ENCODE measurements at regions not wholly inside any gene's neighbourhood (a gene's known extent, or its start where the extent isn't known, plus 50 kb on each side); places are given as distances from the start of the nearest gene placed in this dataset.

DNA sequence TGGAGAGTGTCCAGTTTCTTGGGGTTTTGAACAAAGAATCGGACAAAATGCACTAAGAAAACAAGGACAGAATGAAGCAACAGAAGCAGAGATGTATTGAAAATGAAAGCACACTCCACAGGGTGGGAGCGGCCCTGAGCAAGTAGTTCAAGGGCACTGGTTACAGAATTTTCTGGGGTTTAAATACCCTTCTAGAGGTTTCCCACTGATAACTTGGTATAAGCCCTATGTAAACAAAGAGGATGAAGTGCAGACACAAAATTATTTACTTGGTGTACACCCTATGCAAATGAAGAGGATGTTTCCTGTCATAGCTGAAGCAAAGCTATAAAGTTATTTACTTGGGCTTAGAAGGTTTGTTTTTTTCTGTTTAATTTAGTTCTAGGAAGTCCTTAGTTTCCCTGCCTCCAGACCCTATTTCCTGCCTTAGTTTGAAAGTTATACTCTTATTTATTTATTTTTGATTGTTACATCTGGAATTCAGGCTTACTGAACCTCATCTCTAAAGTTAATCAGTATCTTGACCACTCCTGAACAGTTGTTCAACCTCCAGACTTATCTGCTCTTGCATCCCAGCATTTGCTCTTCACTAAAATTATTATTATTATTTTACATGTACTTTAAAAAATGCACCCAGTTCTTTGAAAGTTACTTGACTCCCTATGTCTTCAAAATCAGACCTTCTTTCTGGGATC is 193.5 kb downstream of the SPP2 start:
- DNase-seq, result no peak

DNA sequence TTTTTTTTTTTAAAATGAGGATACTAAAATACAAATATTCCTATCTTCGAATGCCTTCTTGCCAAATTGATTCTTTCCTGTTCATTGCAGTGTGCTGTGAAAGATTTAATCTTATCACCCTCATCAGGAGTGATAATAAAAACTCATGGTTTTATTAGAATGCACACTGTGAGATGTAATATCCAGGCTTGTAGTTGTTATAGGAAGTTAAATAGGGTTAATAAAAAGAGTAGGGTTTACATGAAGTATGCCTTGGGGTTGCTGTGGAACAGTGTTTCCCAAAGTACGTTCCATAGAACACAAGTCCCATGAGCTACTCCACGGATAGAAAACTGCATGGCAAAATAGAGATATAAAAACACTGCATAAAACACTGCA is 191.9 kb downstream of the SPP2 start:
- no peak for DNase-seq

DNA sequence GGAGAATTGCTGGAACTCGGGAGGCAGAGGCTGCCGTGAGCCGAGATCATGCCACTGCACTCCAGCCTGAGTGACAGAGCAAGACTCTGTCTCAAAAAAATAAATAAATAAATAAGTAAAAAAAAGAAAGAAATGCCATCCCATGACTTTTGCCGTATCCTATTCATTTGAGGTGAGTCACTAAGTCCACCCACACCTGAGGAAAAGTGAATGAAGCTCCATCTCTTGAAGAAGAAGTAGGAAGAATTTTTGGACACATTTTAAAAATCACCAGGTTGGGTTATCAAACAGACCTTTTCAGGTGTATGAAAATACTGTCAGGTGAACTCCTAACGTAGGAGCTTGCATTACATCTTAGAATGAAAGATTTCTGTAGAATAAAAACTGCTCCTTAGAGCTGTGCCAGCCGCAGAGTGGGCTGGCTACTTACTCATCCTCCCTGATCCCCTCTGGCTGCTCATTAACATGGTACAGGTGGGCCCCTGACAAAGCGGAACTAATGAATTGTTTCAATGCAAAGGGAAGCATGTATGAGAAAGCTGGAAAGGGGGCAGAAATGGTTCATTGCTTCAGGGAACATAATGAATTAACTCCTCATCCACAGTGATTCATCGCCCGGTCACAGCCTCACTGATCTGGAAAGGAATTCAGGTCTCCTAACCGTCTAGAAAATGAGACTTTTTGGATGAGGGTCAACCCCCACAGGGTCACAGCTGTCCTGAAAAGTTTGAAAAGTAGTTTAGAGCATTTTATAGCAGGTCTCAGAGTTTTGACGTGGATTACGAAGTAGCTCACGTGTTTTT is 191.4 kb downstream of the SPP2 start:
- DNase-seq, result peak; percentile 87

DNA sequence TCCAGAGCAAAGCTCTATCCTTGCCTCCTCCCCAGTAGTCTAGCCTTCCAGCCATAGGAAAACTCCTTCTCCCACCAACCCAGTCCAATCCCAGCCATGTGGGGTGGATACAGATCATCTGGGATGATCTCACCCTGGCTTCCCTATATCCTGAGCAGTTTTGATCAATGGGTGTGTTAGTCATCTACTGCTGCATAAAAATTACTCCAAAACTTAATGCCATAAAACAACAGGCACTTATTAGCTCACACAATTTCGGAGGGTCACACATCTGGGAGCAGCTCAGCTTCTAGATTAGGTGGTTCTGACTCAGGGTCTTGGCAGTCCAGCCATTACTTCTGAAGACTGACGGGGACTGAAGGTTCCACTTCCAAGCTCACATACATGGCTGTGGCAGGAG is 190.4 kb downstream of the SPP2 start:
- DNase-seq, result peak; percentile 83

DNA sequence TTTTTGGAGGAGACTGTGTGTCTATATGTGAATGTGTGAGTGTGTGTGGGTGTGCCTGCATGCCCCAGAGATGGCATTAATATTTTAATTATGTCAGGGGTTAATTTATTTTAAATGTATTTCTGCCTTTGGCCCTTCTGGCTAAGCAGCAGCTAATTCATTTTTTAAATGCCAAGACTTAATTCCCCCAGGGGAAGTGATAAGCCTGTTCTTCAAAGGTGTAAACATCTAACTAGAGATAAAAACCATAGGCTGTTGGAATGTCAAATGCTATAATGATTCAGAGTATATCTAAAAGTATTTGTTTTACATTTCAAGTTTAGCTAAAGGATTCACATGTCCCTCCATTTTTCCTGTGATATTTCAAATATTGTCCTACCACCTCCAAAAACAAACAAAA is 184.7 kb downstream of the SPP2 start:
- no peak for DNase-seq

DNA sequence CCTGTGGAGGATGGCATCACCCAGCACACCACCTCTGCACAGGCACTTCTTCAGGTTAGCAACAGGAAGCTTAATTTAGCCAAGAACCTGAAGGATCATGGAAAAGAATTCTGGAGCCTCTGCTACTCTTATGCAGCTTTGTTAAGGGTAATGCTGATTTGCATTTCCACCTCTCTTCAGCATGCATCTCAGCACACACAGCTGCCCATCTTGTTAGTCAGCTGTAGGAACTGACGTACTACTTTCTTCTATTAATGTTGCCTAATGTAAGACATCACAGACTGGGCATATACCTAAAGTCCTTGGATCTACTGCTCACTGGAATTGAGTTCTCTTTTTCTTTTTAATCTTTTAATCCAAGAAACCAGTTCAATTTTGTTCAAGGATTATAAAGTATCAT is 181.0 kb downstream of the SPP2 start:
- no peak for DNase-seq

DNA sequence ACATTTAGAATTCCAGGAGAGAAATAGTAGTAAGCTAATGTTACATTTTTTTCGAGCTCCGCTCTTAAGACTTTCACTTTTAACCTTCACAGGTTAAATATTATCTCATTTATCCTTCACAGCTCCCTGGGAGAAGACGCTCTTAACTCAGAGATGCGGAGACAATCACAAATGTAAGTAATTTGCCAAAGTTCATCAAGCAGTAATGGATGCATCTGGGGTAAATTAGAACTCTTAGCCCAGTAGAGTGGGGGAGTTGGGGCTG is 168.5 kb downstream of the SPP2 start:
- DNase-seq, result no peak

DNA sequence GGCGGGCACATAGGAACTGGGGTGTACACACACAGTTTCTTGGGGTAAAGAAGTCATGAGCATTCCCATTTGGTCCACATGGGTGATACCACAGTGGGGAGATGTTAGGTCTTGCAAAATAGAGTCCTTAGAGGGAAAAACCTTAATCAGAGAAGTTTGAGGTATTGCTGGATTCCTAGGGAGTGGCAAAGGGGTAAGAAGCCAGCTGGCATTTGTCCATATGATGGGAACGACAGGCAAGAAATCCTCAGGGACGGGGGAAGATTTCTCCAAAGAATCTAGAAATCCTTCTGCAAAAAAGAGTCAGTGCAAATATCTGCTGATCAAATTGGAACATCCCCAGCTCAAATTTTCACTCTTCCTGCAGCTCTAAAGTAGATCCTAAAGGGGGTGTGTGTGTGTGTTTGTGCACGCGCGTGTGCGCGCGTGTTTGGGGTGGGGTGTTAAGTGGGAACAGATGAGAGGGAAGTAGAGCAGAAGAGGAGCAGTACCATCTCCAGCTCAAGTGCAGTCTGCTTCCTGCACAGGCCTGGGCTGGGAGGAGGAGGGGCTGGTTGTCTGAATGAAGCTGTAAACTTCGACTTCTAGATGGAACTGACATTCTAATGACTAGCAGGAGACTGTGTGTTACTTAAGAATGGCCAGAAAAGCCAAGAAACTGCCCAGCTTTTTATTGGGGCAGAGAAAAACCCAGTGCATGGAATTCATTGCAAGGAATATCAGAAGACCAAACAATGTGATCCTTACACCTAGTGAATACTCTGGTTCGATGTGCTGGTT is 168.0 kb downstream of the SPP2 start:
- no peak for DNase-seq

DNA sequence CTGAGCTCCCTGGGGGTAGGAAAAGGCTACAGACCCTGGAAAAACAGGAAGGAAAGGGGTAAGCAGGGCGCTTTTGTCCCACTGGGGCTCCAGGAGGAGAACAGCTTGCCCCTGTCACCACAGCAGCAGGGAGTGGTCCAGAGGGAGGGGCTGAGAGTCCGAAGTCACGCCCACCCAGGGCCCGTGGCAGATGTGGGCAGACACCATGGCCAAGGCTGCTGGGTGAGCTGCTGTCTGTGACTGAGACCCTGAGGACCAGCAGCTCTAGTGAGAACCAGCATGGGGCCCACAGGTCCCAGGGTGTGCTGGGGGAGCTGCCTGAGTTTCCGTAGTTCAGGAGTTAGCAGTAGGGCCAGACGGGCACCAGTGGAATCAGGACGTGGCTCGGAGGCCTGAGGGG is 162.0 kb downstream of the SPP2 start:
- no peak for DNase-seq

DNA sequence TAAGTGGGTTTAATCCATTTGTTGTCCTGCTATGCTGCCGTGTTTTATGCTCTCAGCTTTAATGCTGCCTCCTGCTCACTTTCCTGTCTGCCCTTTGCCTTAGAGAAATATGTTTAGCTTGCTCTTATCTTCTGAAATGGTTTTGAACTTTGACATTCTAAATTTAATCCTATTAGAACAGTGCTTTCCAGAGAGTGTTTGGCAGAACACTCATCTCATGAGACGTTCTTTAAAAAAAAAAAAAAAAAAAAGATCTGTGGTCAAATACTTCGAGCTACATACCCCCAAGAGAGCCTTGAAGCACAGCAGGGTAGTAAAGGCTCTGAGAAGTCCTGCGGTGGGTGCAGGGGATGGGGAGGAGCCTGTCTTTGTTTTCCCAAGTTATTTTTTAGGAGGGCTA is 161.3 kb downstream of the SPP2 start:
- no peak for DNase-seq

DNA sequence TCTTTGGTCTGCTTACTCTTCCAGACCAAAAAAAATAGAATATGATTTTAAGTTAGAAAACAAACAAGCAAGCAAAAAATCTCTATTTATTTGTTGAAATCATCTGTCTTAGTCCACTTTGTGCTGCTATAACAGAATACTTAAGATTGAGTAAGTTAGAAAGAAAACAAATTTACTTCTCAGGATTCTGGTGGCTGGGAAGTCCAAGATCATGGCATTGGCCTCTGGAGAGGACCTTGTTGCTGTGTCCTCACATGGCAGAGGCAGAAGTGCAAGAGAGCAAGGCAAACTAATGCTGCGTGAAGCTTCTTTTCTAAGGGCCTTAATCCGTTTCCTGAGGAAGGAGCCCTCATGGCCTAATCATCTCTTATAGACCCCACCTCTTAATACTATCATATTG is 156.2 kb downstream of the SPP2 start:
- no peak for DNase-seq

DNA sequence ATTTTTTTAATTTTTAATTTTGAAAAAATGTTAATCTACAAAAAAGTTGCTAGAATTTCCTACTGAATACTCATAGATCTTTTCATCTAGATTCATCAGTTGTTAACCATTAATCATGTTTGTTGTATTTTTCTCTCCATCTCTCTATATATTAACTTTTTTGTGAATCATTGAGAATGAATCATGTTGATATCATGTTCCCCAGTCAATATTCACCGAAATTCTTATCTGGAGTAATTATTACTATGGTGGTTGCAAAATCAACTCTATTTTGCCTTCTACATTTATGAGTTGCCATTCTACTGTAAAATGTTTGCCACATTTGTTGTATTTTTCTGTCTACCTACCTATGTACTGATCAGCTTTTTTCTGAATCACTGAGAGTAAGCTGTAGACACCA is 154.0 kb downstream of the SPP2 start:
- no peak for DNase-seq

DNA sequence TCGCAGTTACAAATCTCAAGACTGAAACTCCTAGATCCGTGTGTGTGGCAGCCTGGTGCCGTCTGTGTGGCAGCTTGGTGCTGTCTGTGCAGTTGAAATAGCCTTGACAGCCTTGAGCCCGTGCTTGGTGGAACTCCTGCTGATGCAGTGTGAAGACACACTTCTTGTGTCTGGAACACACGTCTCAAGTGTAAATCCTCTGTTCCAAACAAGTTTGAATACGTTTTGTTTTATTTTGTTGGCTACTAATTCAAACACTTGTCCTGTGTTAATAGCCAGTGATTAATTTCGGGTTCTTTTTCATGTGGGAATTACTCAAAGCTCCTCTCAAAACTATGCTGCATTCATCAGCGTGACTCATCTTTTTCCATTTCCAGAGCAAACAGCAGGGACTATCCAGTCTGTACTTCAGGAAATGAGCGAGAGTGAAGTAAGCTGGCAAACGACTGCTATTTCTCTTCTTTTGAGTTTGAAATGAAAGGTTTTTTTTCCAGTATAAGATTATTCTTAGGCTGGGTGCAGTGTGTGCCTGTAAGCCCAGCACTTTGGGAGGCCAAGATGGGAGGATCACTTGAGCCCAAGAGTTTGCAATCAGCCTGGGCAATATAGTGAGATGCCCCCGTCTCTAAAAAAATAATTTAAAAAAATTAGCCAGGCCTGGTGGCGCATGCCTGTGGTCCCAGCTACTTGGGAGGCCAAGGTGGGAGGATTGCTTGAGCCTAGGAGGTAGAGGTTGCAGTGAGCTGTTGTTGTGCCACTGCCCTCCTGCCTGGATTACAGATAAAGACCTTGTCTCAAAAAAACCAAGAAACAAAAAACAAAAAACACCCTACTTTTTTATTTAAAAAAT is 152.9 kb downstream of the SPP2 start:
- DNase-seq, result peak; percentile 91

DNA sequence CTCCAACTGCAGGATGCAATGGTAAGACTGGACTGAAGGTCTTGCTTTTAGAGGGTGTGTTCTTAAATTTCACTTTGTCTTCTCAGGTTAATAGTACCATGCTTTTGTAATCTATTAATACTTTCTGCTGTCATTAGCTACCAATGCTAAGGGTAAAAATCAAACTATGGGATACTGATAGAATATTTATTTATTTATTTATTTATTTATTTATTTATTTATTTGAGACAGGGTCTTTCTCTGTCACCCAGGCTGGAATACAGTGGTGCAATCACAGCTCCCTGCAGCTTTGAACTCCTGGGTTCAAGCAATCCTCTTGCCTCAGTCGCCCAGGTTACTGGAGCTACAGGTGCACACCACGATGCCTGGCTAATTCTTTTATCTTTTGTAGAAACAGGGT is 152.1 kb downstream of the SPP2 start:
- DNase-seq, result no peak

DNA sequence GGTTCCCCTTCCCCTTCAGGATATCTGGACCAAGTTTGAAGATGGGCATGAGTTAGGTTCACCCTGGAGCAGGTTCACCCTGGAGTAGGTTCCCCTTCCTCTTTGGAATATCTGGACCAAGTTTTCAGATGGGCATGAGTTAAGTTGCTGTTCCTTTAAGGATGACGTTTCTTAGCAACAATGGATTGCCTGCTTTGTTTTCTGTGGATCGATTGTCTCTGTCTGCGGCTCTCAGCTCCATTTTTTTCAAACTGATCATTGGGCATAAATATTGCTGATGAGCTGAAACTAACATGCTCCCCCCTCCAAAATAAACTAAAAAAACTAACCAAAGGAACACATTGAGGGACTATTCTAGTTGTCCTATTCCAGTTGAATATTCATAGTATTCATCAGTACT is 149.5 kb downstream of the SPP2 start:
- DNase-seq, result no peak

DNA sequence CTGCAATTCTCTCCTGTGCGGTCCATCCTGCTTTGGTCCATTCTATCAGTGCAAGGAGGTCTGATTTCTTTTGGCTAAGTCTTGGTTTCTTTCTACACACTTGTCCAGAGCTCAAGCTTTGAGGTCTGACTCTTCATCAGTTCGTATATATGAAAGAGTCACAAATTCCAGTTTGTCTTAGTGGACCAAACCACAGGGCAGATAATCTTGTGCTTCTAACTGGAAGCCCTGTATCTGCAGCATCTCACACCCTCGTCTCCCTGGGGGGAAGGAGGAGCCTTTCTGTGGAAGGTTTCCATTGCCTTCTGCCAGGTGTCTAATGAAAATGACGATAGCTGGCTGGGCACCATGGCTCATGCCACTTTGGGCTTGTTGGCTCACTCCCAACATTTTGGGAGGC is 148.5 kb downstream of the SPP2 start:
- no peak for DNase-seq

DNA sequence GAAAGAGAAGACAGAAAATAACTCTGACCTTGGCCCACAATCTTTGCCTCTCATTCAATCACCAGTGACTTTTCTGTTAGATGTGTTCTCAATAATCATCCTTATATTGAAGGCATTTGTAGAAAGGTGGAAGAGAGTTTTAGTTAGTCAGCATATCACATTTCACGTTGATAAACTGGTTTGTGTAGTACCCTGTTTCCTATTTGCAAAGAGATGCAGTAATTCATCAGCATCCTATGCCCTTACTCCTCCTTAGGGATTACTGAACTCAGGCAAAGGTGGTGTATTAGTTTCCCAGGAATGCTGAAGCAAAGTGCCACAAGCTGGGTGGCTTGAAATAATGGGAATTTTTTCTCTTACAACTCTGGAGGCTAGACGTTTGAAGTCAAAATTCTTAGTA is 145.0 kb downstream of the SPP2 start:
- DNase-seq, result no peak

DNA sequence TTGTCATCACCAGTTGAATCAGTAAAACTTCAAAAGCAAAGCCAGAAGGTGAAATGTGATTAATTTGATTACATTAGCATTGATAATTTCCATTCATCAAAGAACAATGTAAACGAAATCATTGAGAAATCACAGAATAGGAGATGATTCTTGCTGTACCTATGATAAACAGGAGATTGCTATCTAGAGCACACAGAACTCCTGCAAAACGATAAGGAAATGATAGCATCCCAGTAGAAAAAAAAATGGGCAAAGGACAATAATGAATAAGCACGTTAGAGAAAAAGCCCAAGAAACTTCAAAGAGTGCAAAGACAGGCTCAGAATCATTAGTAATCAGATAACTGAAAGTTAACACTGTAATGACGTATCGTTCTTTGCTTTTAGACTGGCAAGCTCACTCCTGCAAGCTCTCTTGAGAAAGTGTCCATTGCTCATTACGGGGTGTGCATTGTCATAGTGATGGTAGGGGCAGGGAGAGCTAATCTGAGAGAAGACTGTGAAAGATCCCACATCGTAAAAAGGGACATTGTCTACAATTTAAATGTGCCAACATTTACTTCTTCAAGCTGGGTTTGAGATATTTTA is 143.6 kb downstream of the SPP2 start:
- DNase-seq, result no peak

DNA sequence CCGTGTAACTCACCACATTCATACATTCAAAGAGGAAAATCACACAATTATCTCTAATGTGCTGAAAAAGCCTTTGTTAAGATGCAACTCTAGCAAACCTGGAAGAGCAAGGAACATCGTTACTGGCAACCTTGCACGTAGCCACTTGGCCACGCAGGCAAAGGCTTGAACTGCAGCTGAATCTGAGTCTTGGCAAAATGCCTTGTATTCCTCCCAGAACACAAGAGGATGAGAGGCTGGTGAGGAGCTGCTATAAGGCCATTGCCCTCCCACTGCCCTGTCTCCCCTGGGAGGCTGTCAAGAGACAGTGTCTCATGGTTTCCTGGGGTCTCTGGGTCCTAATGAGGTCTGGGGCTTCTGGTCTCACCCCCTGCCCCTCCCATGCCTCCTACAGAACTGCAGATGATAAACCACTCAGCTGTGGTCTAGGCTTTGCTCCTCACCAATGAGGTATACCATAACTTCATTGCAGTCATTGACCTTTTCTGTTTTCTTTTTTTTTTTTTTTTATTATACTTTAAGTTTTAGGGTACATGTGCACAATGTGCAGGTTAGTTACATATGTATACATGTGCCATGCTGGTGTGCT is 141.4 kb downstream of the SPP2 start:
- DNase-seq, result peak; percentile 17

DNA sequence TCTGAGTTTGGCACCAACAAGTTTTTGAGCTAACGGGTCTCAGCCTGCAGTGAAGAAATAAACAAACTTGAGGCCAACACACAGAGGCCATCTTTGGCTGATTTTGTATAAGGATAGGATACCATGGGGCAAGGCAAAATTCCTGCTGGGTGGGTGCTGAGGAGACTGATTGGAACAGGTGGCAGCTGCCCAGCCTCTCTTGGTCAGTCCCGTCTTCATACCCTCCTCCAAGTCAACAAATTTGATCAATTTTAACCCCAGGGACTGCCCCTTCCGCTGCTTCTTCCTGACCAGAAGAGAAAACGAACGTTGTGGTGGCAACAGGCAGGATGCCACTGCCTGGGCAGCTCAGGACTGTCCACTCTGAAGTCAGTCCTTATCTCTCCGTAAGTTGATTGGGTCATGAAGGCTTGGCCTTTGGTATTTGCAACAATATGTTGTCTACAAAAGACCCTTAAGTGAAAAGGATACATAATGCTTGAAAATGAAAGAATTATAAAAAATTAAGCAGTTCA is 139.3 kb downstream of the SPP2 start:
- DNase-seq, result no peak

DNA sequence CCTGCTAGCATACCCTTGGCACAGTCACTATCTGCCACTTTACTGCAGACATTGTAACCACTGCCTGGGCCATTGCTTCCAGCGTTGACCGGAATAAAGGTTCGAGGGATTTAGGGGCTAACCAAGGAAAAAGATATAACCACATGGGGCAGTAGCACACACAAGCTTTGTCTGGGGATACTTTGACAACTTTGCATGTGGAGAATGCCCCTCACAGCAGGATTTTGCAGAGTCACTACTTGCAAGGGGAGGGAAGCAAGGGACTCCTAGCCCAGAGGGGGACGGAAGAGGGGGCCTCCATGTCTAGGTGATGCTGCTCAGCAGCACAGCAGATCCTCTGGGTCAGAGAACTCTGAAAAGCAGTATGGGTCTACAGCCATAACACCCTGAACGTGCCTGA is 138.7 kb downstream of the SPP2 start:
- DNase-seq, result no peak

DNA sequence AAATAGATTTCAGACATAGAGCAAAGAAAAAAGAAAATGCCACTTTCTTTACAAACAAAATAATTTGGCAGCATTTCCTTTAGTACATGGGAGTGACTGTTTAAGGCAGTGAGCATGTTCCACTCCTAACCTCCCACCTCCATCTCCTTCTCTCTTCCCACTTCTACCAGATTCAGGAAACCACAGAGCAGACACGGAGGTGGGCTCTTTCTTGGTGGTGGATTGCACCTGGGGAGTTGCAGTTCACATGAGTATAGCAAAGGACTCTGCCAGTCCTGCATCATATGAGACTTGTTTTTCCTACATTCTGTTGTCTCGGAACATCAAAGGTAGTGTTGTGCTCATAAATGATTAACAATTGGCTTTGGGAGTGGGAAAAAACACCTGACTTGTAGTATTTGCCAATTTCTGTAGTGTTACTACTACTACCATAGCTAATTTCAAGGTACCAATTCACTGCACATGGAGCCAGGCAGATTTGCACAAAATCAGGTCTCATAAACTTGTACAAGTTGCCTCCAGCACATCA is 137.2 kb downstream of the SPP2 start:
- DNase-seq, result no peak
